ENCODE measurements at regions not wholly inside any gene's neighbourhood (a gene's known extent, or its start where the extent isn't known, plus 50 kb on each side); places are given as distances from the start of the nearest gene placed in this dataset.

- no peak for TF ChIP-seq POLR2A (IDR thresholded peaks at IDR 0.05)
- TF ChIP-seq, protein P1, sequence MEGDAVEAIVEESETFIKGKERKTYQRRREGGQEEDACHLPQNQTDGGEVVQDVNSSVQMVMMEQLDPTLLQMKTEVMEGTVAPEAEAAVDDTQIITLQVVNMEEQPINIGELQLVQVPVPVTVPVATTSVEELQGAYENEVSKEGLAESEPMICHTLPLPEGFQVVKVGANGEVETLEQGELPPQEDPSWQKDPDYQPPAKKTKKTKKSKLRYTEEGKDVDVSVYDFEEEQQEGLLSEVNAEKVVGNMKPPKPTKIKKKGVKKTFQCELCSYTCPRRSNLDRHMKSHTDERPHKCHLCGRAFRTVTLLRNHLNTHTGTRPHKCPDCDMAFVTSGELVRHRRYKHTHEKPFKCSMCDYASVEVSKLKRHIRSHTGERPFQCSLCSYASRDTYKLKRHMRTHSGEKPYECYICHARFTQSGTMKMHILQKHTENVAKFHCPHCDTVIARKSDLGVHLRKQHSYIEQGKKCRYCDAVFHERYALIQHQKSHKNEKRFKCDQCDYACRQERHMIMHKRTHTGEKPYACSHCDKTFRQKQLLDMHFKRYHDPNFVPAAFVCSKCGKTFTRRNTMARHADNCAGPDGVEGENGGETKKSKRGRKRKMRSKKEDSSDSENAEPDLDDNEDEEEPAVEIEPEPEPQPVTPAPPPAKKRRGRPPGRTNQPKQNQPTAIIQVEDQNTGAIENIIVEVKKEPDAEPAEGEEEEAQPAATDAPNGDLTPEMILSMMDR (IDR thresholded peaks at IDR 0.05): no peak
These were observed 70.9 kb upstream of the ZSWIM6 start for GRCh38 chr5:61261136-61261535.
